CD1c-positive myeloid dendritic cell (primary cell): ENCODE measurements at regions not wholly inside any gene's neighbourhood (a gene's known extent, or its start where the extent isn't known, plus 50 kb on each side); places are given as distances from the start of the nearest gene placed in this dataset.

Experiments
- DNase-seq: peaks from one replicate; pipeline ENCODE4 v3.0.0-alpha.2; 2016; ENCODE audit errors: extremely low spot score

DNA sequence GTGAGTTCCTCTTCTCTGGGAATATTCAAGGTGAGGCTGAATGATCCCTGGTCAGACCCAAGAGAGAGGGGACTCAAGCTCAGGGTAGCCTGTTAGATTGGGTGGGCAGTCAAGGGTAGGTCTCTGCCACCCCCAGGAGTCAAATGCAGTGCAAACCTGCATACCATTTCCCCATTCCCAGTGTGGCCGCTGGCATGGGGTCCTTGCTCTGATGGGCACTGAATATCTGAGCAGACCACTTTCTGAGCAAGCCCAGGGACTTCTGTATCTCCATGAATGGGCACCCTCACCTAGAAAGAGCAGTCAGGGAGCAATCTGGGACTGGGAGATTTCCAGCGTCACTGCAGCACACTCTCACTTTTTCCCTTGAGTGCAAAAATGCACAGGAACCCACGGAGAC lies 573.7 kb downstream of the BCL11B start:
- no peak for DNase-seq

- DNase-seq, result no peak
Observed at GRCh38 chr14:98700748-98701147, 571.2 kb downstream of the BCL11B start.

- DNase-seq, result no peak
Observed at GRCh38 chr14:98701377-98701776, 570.6 kb downstream of the BCL11B start.

GRCh38 chr14:98704441-98704840 lies 567.6 kb downstream of the BCL11B start:
- DNase-seq, result peak; percentile 2

GRCh38 chr14:98705871-98706300 lies 566.1 kb downstream of the BCL11B start:
- DNase-seq, result no peak

GRCh38 chr14:98707522-98707921 lies 564.5 kb downstream of the BCL11B start:
- no peak for DNase-seq

DNA sequence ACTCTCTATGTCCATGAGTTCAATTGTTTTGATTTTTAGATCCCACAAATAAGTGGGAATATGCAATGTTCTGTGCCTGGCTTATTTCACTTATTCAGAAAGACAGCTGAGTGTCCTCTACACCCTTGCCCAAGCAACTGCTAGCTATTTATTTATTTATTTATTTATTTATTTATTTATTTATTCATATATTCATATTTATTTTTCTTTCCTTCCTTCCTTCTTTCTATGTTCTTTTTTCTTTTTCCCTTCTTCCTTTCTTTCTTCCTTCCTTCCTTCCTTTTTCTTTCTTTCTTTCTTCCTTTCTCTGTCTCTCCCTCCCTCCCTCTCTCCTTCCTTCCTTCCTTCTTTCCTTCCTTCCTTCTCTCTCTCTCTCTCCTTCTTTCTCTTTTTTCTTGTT lies 563.4 kb downstream of the BCL11B start:
- no peak for DNase-seq

DNA sequence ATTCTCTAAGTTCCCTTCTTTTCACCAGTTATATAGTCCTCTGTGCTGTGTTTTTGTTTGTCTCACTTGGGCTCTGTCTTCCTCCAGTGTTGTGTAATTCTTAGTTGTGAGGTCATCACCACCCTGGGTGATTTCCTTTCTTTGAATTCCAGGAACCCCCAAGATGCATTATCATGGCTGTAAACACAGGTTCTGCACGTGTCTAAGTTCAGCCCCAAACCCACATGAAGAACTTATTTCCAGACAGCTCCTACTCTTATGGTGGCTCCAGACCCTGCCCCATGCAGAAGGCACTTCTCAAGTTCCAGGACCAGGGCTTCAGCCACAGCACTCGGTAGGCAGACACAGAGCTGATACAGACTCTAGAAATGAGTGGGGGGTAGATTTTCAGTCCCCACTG lies 560.5 kb downstream of the BCL11B start:
- DNase-seq, result no peak

- DNase-seq, result no peak
Observed at GRCh38 chr14:98714626-98715425, 557.2 kb downstream of the BCL11B start.

GRCh38 chr14:98716133-98716532 lies 555.9 kb downstream of the BCL11B start:
- DNase-seq, result no peak

DNA sequence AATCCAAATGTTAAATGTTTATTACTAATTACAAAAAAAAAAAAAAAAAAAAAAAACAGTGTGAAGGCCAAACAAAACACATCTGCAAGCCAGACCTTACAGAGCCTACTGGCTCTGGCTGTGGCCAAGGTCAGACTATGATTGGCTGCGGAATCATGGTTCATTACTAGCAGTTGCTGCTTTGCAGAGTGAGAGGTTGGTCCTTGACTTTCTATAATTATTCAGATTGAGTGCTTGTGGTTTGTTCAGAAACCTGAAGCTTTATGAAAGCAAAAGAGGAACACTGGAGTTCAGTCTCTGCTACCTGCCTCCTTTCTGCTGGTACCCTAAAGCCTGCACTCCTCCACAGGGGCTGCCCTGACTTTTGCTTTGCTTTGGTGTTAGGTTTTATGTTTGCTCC lies 550.9 kb downstream of the BCL11B start:
- no peak for DNase-seq

DNA sequence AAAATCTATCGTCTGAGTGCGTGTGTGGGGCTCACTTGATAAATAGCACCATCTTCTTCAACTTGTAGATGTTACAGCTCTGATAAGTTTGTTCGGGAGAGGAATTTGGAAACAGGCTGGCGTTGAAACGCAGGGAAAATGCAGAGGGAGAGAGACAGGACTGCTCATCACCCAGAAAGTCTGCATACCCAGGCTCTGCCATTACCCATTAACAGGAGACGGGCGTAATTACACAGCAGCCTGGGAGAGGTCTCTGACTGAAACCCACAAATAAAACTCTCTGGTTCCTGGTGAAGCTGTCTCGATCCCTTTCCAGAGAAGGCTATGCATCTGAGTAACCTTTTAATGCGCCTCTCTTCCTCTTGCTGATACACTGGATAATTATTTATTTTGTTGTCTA lies 547.3 kb downstream of the BCL11B start:
- no peak for DNase-seq

- no peak for DNase-seq
Observed at GRCh38 chr14:98725191-98725590, 546.8 kb downstream of the BCL11B start.

GRCh38 chr14:98725676-98726075 lies 546.3 kb downstream of the BCL11B start:
- DNase-seq, result no peak

DNA sequence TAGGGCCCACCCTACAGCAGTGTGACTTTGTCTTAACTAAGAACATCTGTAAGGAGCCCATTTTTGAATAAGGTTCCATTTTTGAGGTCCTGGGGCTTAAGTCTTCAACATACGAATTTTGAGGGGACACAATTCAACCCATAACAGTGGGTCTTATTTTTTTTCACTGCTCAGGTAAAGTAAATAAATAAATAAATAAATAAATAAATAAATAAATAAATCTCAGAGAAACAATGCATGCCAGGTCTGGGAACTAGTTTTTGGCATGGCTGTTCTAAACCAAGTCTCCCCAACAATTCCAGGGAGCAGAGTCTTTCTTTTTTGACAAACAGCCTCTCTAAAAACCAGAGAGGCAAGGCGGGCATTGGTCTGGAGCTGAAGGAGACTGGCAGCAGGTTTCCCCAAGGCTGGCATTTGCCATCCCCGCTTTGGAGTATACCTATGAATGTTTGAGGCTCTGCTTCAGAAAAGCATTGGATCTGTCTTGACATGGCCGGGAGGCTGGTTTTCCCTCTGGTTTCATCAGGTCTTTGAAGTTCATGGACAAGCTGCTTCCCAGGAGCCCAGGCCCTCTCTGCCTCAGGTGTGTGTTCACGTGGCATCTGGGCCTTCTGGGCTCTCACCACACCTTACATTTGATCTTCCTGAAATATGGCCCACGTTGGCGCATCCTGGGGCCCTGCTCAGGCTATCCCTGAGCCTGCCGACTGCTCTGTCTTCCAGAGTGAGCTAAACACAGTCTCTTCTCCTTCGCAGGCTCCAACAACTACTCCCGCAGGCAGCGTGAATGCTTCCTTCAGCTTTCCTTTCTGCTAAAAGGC lies 545.2 kb downstream of the BCL11B start:
- DNase-seq, result no peak

DNA sequence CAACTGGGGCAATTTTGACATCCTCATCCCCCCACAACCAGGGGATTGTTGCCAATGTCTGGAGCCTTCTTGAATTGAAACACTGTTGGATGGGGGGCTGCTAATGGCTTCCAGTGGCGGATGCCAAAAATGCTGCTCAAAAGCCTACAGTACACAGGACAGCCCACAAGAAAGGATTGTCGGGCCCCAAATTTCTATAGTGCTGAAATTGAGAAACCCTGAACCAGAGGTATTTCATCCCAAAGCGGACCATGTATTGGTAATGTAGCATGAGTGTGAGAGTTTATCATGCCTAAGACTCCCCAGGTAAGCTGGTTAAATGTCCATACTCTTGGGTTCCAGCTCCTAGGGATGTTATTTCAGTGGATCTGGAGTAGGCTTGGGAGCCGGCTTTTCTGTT lies 544.0 kb downstream of the BCL11B start:
- DNase-seq, result no peak

GRCh38 chr14:98728836-98729235 lies 543.2 kb downstream of the BCL11B start:
- DNase-seq, result no peak

GRCh38 chr14:98731286-98731685 lies 540.7 kb downstream of the BCL11B start:
- no peak for DNase-seq

DNA sequence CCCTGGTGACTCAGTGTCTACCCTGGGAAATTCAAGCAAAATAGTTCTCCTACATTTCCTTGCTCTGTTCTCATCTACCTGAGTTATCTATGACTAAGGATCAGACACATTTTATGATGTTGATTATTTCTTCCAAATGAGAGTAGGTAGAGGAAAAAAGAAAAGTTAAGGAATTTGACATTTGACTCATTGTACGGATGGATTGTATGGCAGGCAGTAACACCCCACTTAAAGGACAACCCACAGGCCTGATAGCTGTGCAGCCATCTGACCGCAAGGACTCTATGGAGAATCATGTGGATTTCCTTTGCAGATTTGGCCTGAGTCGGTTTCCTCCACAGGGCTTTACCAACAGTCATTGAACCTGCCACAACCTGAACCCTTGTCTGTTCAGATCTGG lies 540.3 kb downstream of the BCL11B start:
- DNase-seq, result no peak

GRCh38 chr14:98733536-98733935 lies 538.5 kb downstream of the BCL11B start:
- DNase-seq, result no peak

GRCh38 chr14:98736701-98737338 lies 535.2 kb downstream of the BCL11B start:
- DNase-seq, result no peak

GRCh38 chr14:98741523-98741922 lies 530.5 kb downstream of the BCL11B start:
- DNase-seq, result no peak

DNA sequence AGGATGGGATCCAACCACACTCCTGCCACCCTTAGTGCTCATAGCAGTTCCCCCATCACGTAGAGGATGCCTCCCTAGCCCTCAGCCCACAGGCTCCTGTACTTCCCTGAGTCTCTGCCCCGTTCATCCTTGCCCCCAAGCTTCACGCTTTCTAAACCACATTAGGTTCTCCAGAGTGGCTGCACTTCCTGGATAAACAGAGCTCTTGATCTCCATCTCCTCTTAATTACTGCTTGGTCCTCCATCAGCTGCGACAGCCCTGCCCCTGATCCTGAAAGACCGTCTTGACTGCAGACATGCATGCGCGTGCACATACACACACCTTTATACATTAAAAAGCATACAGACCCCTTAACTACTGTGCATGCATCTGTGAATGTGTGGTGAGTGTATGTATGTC lies 530.0 kb downstream of the BCL11B start:
- no peak for DNase-seq
